H1 (cell line): ENCODE measurements at regions not wholly inside any gene's neighbourhood (a gene's known extent, or its start where the extent isn't known, plus 50 kb on each side); places are given as distances from the start of the nearest gene placed in this dataset.

Source experiments
- CTCF ChIA-PET: fragments of 300-600 bp; sonication (Branson Sonifier 250); formaldehyde crosslinking; loops from one replicate; lab custom pipeline; 2021; ENCODE audit not compliant: partially characterized antibody; lab: Charles Lee
- POLR2A ChIA-PET: fragments of 300-600 bp; sonication (Branson Sonifier 250); formaldehyde crosslinking; loops from one replicate; lab custom pipeline; 2021; ENCODE audit warnings: inconsistent platforms; ENCODE audit not compliant: partially characterized antibody; lab: Charles Lee
- DNase-seq, 2 experiments: peaks; one replicate each; pipeline versions ENCODE4 v3.0.0 to v3.0.0-alpha.2; 2010 to 2022; ENCODE audit warnings: low spot score in 2 of 2, low read depth in 1 of 2, mixed read lengths in 1 of 2
- FAIRE-seq: peaks from 2 replicates; lab custom pipeline; 2011; peaks lifted over from hg19 to GRCh38; lab: Jason Lieb, UNC
- H2AFZ ChIP-seq: 2 replicates; pipeline ENCODE4 v1.8.1; 2012; ENCODE audit warnings: low read length, inconsistent platforms
- H2AK5ac ChIP-seq: 2 replicates; pipeline ENCODE4 v1.6.1; 2013; ENCODE audit warnings: low read depth, low read length
- H2BK120ac ChIP-seq: replicated peaks from 2 replicates; pipeline ENCODE3; 2013; ENCODE audit warnings: low read depth, low read length, inconsistent platforms
- H2BK12ac ChIP-seq: 2 replicates; pipeline ENCODE4 v1.6.1; 2013; ENCODE audit warnings: low read depth, low read length
- H2BK15ac ChIP-seq: 2 replicates; pipeline ENCODE4 v1.6.1; 2013; ENCODE audit warnings: low read length
- H2BK20ac ChIP-seq: 2 replicates; pipeline ENCODE4 v1.6.1; 2013; ENCODE audit warnings: low read length
- H2BK5ac ChIP-seq: 2 replicates; pipeline ENCODE4 v1.6.1; 2013; ENCODE audit warnings: low read depth, low read length
- H3K14ac ChIP-seq: 2 replicates; pipeline ENCODE4 v1.6.1; 2013; ENCODE audit warnings: inconsistent platforms; ENCODE audit not compliant: insufficient read length
- H3K18ac ChIP-seq: 2 replicates; pipeline ENCODE4 v1.6.1; 2013; ENCODE audit warnings: low read length; ENCODE audit errors: extremely low read depth
- H3K23ac ChIP-seq: 2 replicates; pipeline ENCODE4 v1.6.1; 2013; ENCODE audit warnings: inconsistent platforms; ENCODE audit not compliant: insufficient read length
- H3K23me2 ChIP-seq: 2 replicates; pipeline ENCODE4 v1.6.1; 2013; ENCODE audit warnings: low read depth, low read length
- H3K27ac ChIP-seq: 2 replicates; pipeline ENCODE4 v1.6.1; 2011; ENCODE audit warnings: low read depth, low read length, inconsistent platforms
- H3K27me3 ChIP-seq, 4 experiments: replicated peaks in 1 of 4; 1 replicate in 1 of 4; 2 replicates in 3 of 4; pipeline versions ENCODE4 v1.6.1 to v1.8.1; 2011 to 2013; ENCODE audit warnings: low read length in 3 of 4, mild to moderate bottlenecking in 3 of 4, inconsistent platforms in 2 of 4, mixed read lengths in 2 of 4, moderate library complexity in 1 of 4; ENCODE audit not compliant: control insufficient read depth in 3 of 4, insufficient read depth in 3 of 4; ENCODE audit errors: extremely low read depth in 1 of 4
- H3K36me3 ChIP-seq, 4 experiments: 2 replicates each; pipeline versions ENCODE4 v1.6.1 to v1.8.1; 2011 to 2013; ENCODE audit warnings: mild to moderate bottlenecking in 4 of 4, low read length in 3 of 4, moderate library complexity in 2 of 4, control low read depth in 1 of 4, inconsistent platforms in 1 of 4; ENCODE audit not compliant: insufficient read depth in 4 of 4, control insufficient read depth in 2 of 4
- H3K4ac ChIP-seq: replicated peaks from 2 replicates; pipeline ENCODE3; 2013; ENCODE audit warnings: low read length, low read depth, mixed read lengths, inconsistent platforms; ENCODE audit not compliant: insufficient read length
- H3K4me1 ChIP-seq, 4 experiments: replicated peaks in 1 of 4; 1 replicate in 1 of 4; 2 replicates in 3 of 4; pipeline versions ENCODE4 v1.6.1 to v1.8.1; 2011 to 2013; ENCODE audit warnings: low read length in 3 of 4, inconsistent platforms in 2 of 4, mixed read lengths in 1 of 4; ENCODE audit not compliant: insufficient read depth in 4 of 4, control insufficient read depth in 3 of 4
- H3K4me2 ChIP-seq, 2 experiments: 2 replicates each; pipeline versions ENCODE4 v1.6.1 to v1.8.1; 2011 to 2013; ENCODE audit warnings: low read depth in 2 of 2, low read length in 2 of 2, control low read depth in 1 of 2, inconsistent platforms in 1 of 2, mild to moderate bottlenecking in 1 of 2; ENCODE audit not compliant: insufficient read depth in 1 of 2
- H3K4me3 ChIP-seq, 4 experiments: fragments of 200-600, 300-600 bp in 1 of 4; sonication (generic), shearing (Covaris generic), sonication (Bioruptor Twin) in 1 of 4; 2 replicates each; pipeline versions ENCODE4 v1.5.1 to v1.8.1; 2011 to 2016; ENCODE audit warnings: low read length in 4 of 4, low read depth in 3 of 4, control low read depth in 2 of 4, inconsistent platforms in 2 of 4, mild to moderate bottlenecking in 2 of 4, mixed read lengths in 1 of 4, moderate library complexity in 1 of 4; ENCODE audit not compliant: insufficient read depth in 2 of 4; ENCODE audit errors: extremely low read depth in 1 of 4
- H3K56ac ChIP-seq: replicated peaks from 2 replicates; pipeline ENCODE3; 2013; ENCODE audit warnings: low read depth, mild to moderate bottlenecking, mixed read lengths, low read length, inconsistent platforms; ENCODE audit not compliant: insufficient read length
- H3K79me1 ChIP-seq: 2 replicates; pipeline ENCODE4 v1.6.1; 2013; ENCODE audit warnings: low read depth, low read length, control low read depth
- H3K79me2 ChIP-seq, 2 experiments: 2 replicates each; pipeline versions ENCODE4 v1.6.1 to v1.8.1; 2012 to 2013; ENCODE audit warnings: low read length in 2 of 2, mild to moderate bottlenecking in 2 of 2, inconsistent platforms in 1 of 2; ENCODE audit not compliant: insufficient read depth in 2 of 2, control insufficient read depth in 1 of 2
- H3K9ac ChIP-seq, 4 experiments: replicated peaks in 1 of 4; 1 replicate in 1 of 4; 2 replicates in 3 of 4; pipeline versions ENCODE4 v1.6.1 to v1.8.1; 2011 to 2013; ENCODE audit warnings: low read depth in 3 of 4, low read length in 3 of 4, control low read depth in 2 of 4, mild to moderate bottlenecking in 2 of 4, moderate library complexity in 2 of 4, inconsistent platforms in 1 of 4; ENCODE audit errors: extremely low read depth in 1 of 4
- H3K9me3 ChIP-seq, 2 experiments: 2 replicates each; pipeline versions ENCODE4 v1.6.1 to v1.8.1; 2012 to 2013; ENCODE audit warnings: mild to moderate bottlenecking in 2 of 2, moderate library complexity in 2 of 2, control low read depth in 1 of 2, inconsistent platforms in 1 of 2, low read depth in 1 of 2, low read length in 1 of 2, mixed read lengths in 1 of 2; ENCODE audit not compliant: insufficient read depth in 2 of 2
- H4K20me1 ChIP-seq, 2 experiments: replicated peaks in 1 of 2; 2 replicates each; pipeline versions ENCODE3 to v1.8.1; 2011 to 2013; ENCODE audit warnings: inconsistent platforms in 2 of 2, low read length in 2 of 2, mild to moderate bottlenecking in 1 of 2; ENCODE audit not compliant: insufficient read depth in 2 of 2, control insufficient read depth in 1 of 2
- H4K5ac ChIP-seq: 2 replicates; pipeline ENCODE4 v1.6.1; 2013; ENCODE audit warnings: low read length, low read depth, mixed read lengths, inconsistent platforms; ENCODE audit not compliant: insufficient read length
- H4K8ac ChIP-seq: 2 replicates; pipeline ENCODE4 v1.8.0; 2013; ENCODE audit warnings: mild to moderate bottlenecking, moderate library complexity, low read length, inconsistent platforms; ENCODE audit not compliant: insufficient read depth; ENCODE audit errors: extremely low read depth
- H4K91ac ChIP-seq: replicated peaks from 2 replicates; pipeline ENCODE3; 2013; ENCODE audit warnings: low read length, mixed read lengths, inconsistent platforms; ENCODE audit not compliant: insufficient read length
- ATF3 ChIP-seq: IDR thresholded peaks from 2 replicates; pipeline ENCODE4 v1.6.1; 2011; ENCODE audit warnings: low read depth, mild to moderate bottlenecking, low read length; ENCODE audit not compliant: insufficient read depth
- SP2 ChIP-seq: IDR thresholded peaks from 2 replicates; pipeline ENCODE4 v1.6.1; 2012; ENCODE audit warnings: mild to moderate bottlenecking, low read length, inconsistent platforms
- TAF1 ChIP-seq: IDR thresholded peaks from 2 replicates; pipeline ENCODE4 v1.6.1; 2011; ENCODE audit warnings: mild to moderate bottlenecking, low read depth, low read length
- TEAD4 ChIP-seq: IDR thresholded peaks from 2 replicates; pipeline ENCODE4 v1.6.1; 2012; ENCODE audit warnings: low read depth, low read length, inconsistent platforms, mixed read lengths
- WGBS, 2 experiments: shearing (Covaris generic) in 1 of 2; methylation state at CpG; one replicate each; pipeline versions ENCODE4 v1.1.6 to v1.1.7; 2013 to 2015; ENCODE audit warnings: low lambda C conversion rate in 2 of 2, mixed read lengths in 2 of 2, inconsistent platforms in 1 of 2, low coverage in 1 of 2, missing lambda C conversion rate in 1 of 2; ENCODE audit not compliant: insufficient replicate concordance in 2 of 2, insufficient coverage in 1 of 2, insufficient read length in 1 of 2; ENCODE audit errors: extremely low coverage in 1 of 2, missing lambda C conversion rate in 1 of 2; 5-methylcytosine and 5-hydroxymethylcytosine counted together

GRCh38 chr1:78281580-78281979, 209.2 kb upstream of the PTGFR start:
- Histone ChIP-seq H2BK5ac (no peak overlapping the region), H3K14ac (no peak overlapping the region), H2BK12ac (no peak overlapping the region), H3K23ac (no peak overlapping the region), H4K8ac (no peak overlapping the region), H3K56ac (no peak overlapping the region), H3K27ac (no peak overlapping the region), H2BK120ac (no peak overlapping the region), H4K91ac (no peak overlapping the region), H4K20me1 (no peaks in the 10 kb centered on the region), H4K5ac (no peak overlapping the region), H3K79me2 (no peaks in the 10 kb centered on the region), H3K36me3 (no peaks in the 10 kb centered on the region), H2BK15ac (no peak overlapping the region), H3K4me2 (no peak overlapping the region), H3K9ac (no peak overlapping the region), H3K9me3 (no peaks in the 10 kb centered on the region), H3K4ac (no peak overlapping the region), H3K18ac (no peak overlapping the region), H3K79me1 (no peaks in the 10 kb centered on the region), H2AK5ac (no peak overlapping the region), H3K4me3 (no peak overlapping the region), H3K23me2 (no peaks in the 10 kb centered on the region), H2AFZ (no peak overlapping the region), H2BK20ac (no peak overlapping the region), H3K4me1 (no peaks in the 10 kb centered on the region), H3K27me3 (no peaks in the 10 kb centered on the region)
- FAIRE-seq, result no peak
- DNase-seq, result no peak
- ChIA-PET POLR2A (no interaction called here), CTCF (no interaction called here)
- 95% methylated on average over 1 of the region's 1 CpG; no CpG with 5 or more reads in 1 of the 2 experiments for WGBS, 2 experiments
- TF ChIP-seq ATF3, result no peak
- TF ChIP-seq TEAD4, result no peak
- TF ChIP-seq TAF1, result no peak
- TF ChIP-seq SP2, result no peak
